ENCODE measurements at regions not wholly inside any gene's neighbourhood (a gene's known extent, or its start where the extent isn't known, plus 50 kb on each side); places are given as distances from the start of the nearest gene placed in this dataset.
"Not testable (repeated sequence)": the region's sequence is repeated elsewhere in the genome, so short reads cannot be mapped to it uniquely, and the experiment has no call there.

DNA sequence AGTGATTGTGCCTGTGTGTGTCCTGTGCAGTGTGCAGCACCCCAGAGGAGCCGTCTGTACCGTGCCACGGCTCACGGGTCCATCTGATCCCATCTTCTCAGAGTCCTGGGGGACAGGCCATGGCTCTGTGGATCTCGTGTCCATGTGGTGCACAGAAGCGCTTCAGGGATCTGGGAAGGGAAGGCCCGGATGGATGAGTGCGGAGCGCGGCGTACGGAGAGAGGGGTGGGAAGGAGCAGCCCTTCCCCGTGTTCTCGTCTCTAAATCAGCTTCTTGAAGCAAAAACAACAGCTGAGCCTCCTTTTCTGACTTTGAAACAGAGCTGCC lies 208.4 kb downstream of the LAT start:
- TF ChIP-seq, protein P1, sequence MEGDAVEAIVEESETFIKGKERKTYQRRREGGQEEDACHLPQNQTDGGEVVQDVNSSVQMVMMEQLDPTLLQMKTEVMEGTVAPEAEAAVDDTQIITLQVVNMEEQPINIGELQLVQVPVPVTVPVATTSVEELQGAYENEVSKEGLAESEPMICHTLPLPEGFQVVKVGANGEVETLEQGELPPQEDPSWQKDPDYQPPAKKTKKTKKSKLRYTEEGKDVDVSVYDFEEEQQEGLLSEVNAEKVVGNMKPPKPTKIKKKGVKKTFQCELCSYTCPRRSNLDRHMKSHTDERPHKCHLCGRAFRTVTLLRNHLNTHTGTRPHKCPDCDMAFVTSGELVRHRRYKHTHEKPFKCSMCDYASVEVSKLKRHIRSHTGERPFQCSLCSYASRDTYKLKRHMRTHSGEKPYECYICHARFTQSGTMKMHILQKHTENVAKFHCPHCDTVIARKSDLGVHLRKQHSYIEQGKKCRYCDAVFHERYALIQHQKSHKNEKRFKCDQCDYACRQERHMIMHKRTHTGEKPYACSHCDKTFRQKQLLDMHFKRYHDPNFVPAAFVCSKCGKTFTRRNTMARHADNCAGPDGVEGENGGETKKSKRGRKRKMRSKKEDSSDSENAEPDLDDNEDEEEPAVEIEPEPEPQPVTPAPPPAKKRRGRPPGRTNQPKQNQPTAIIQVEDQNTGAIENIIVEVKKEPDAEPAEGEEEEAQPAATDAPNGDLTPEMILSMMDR (IDR thresholded peaks at IDR 0.05) = not testable (repeated sequence)
- TF ChIP-seq EP300, POLR2A (IDR thresholded peaks at IDR 0.05): not testable (repeated sequence)
